ENCODE measurements at regions not wholly inside any gene's neighbourhood (a gene's known extent, or its start where the extent isn't known, plus 50 kb on each side); places are given as distances from the start of the nearest gene placed in this dataset.

GRCh38 chr4:95715830-95716229 is 124.1 kb upstream of the PDHA2 start:
- H3K4me1 ChIP-seq, result no peaks in the 10 kb centered on the region
- ATAC-seq (no peak), DNase-seq (no peak)
- TF ChIP-seq, protein P1, sequence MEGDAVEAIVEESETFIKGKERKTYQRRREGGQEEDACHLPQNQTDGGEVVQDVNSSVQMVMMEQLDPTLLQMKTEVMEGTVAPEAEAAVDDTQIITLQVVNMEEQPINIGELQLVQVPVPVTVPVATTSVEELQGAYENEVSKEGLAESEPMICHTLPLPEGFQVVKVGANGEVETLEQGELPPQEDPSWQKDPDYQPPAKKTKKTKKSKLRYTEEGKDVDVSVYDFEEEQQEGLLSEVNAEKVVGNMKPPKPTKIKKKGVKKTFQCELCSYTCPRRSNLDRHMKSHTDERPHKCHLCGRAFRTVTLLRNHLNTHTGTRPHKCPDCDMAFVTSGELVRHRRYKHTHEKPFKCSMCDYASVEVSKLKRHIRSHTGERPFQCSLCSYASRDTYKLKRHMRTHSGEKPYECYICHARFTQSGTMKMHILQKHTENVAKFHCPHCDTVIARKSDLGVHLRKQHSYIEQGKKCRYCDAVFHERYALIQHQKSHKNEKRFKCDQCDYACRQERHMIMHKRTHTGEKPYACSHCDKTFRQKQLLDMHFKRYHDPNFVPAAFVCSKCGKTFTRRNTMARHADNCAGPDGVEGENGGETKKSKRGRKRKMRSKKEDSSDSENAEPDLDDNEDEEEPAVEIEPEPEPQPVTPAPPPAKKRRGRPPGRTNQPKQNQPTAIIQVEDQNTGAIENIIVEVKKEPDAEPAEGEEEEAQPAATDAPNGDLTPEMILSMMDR (IDR thresholded peaks at IDR 0.05), result no peak
- TF ChIP-seq POLR2A (IDR thresholded peaks at IDR 0.05), result no peak
- no peaks in the 10 kb centered on the region for H3K27me3 ChIP-seq
- no peaks in the 10 kb centered on the region for H3K9me3 ChIP-seq
- no peak overlapping the region for H3K4me3 ChIP-seq
- intact Hi-C loops (cut with DNase I), result no loop called here
- no peaks in the 10 kb centered on the region for H3K36me3 ChIP-seq (replicated peaks in 1 of 2; ENCODE audit: insufficient read depth in 1 of 2, low read depth in 2 of 2)
- 78 to 81% methylated on average over 2 of the region's 2 CpGs for WGBS, 2 donors
- no peak overlapping the region for H3K27ac ChIP-seq

DNA sequence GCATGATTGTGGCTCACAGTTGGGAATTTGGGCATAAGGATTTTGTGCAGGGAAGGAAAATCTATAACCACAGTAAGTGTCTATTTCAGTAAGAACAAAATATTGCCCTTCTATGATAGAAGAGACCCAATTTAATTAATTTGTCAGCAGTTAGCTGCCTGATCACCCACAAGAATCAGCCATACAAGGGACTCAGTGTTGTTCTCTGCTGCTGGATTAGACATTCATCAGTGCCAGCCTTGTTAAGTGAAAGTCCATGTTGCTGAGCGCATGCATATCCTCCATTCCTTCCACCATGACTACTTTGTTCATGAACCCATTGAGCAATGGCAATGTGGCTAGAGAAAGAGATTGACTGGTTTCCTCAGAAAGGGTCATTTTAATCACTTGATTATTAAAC is 125.3 kb upstream of the PDHA2 start:
- TF ChIP-seq, protein P1 (IDR thresholded peaks at IDR 0.05), result no peak
- no peak for TF ChIP-seq POLR2A (IDR thresholded peaks at IDR 0.05)
- ATAC-seq, result no peak
- Histone ChIP-seq H3K4me3 (no peak overlapping the region), H3K4me1 (no peaks in the 10 kb centered on the region), H3K27me3 (no peaks in the 10 kb centered on the region), H3K27ac (no peak overlapping the region), H3K9me3 (no peaks in the 10 kb centered on the region), H3K36me3 (replicated peaks in 1 of 2; ENCODE audit: insufficient read depth in 1 of 2, low read depth in 2 of 2) (no peaks in the 10 kb centered on the region)
- WGBS, 2 donors, result 87 to 93% methylated on average over 1 of the region's 1 CpG
- DNase-seq, result no peak
- intact Hi-C loops (cut with DNase I), result no loop called here

- no peak for TF ChIP-seq POLR2A (IDR thresholded peaks at IDR 0.05)
- TF ChIP-seq, protein P1 (IDR thresholded peaks at IDR 0.05), result no peak
- no peaks in the 10 kb centered on the region for H3K27me3 ChIP-seq
- ATAC-seq (no peak), DNase-seq (no peak)
- intact Hi-C loops (cut with DNase I), result no loop called here
- no peak overlapping the region for H3K27ac ChIP-seq
- H3K4me3 ChIP-seq, result no peak overlapping the region
- H3K36me3 ChIP-seq (replicated peaks in 1 of 2; ENCODE audit: insufficient read depth in 1 of 2, low read depth in 2 of 2), result no peaks in the 10 kb centered on the region
- no peaks in the 10 kb centered on the region for H3K9me3 ChIP-seq
- no peaks in the 10 kb centered on the region for H3K4me1 ChIP-seq
These were observed 134.6 kb upstream of the PDHA2 start for GRCh38 chr4:95705323-95705722.

- intact Hi-C loops (cut with DNase I), result no loop called here
- TF ChIP-seq, protein P1 (IDR thresholded peaks at IDR 0.05), result no peak
- no peak overlapping the region for H3K27ac ChIP-seq
These were observed 138.3 kb upstream of the PDHA2 start for GRCh38 chr4:95701500-95702170.

GRCh38 chr4:95694411-95694810 is 145.5 kb upstream of the PDHA2 start:
- TF ChIP-seq, protein P1 (IDR thresholded peaks at IDR 0.05), result no peak
- TF ChIP-seq POLR2A (IDR thresholded peaks at IDR 0.05), result no peak
- Histone ChIP-seq H3K27me3 (no peaks in the 10 kb centered on the region), H3K36me3 (replicated peaks in 1 of 2; ENCODE audit: insufficient read depth in 1 of 2, low read depth in 2 of 2) (no peaks in the 10 kb centered on the region), H3K4me1 (no peaks in the 10 kb centered on the region), H3K9me3 (no peaks in the 10 kb centered on the region), H3K4me3 (no peak overlapping the region), H3K27ac (no peak overlapping the region)
- no peak for ATAC-seq
- DNase-seq, result no peak
- 73 to 75% methylated on average over 3 of the region's 3 CpGs for WGBS, 2 donors
- intact Hi-C loops (cut with DNase I), result no loop called here

More at GRCh38 chr4:95701500-95702170, 138.3 kb upstream of the PDHA2 start:
- DNase-seq (no peak), ATAC-seq (no peak)
- Histone ChIP-seq H3K9me3 (no peaks in the 10 kb centered on the region), H3K4me1 (no peaks in the 10 kb centered on the region), H3K4me3 (no peak overlapping the region), H3K27me3 (no peaks in the 10 kb centered on the region), H3K36me3 (replicated peaks in 1 of 2; ENCODE audit: insufficient read depth in 1 of 2, low read depth in 2 of 2) (no peaks in the 10 kb centered on the region)
- 45 to 49% methylated on average over 5 of the region's 5 CpGs for WGBS, 2 donors
